H1 (cell line): ENCODE measurements at regions not wholly inside any gene's neighbourhood (a gene's known extent, or its start where the extent isn't known, plus 50 kb on each side); places are given as distances from the start of the nearest gene placed in this dataset.

ENCODE experiments used
- CHD2 ChIP-seq: IDR thresholded peaks from 2 replicates; pipeline ENCODE4 v1.6.1; 2012; ENCODE audit warnings: low read length, improper control_type of control experiment
- EZH2 ChIP-seq: fragments of 200-600 bp; sonication (generic); IDR thresholded peaks from 2 replicates; pipeline ENCODE4 v1.7.1; 2012; ENCODE audit warnings: low read depth, mild to moderate bottlenecking, moderate library complexity, low read length, inconsistent platforms; ENCODE audit not compliant: severe bottlenecking
- HDAC6 ChIP-seq: IDR thresholded peaks from one replicate; pipeline ENCODE4 v1.7.1; 2012; ENCODE audit warnings: low read depth, mild to moderate bottlenecking, inconsistent platforms, low read length, moderate library complexity
- POLR2AphosphoS5 ChIP-seq: IDR thresholded peaks from 2 replicates; pipeline ENCODE4 v1.6.1; 2011; ENCODE audit warnings: low read depth, low read length
- RAD21 ChIP-seq, 2 experiments: IDR thresholded peaks in 1 of 2; conservative IDR thresholded peaks in 1 of 2; 2 replicates each; pipeline ENCODE4 v1.6.1; 2011; ENCODE audit warnings: low read depth in 2 of 2, low read length in 2 of 2, improper control_type of control experiment in 1 of 2, inconsistent platforms in 1 of 2, mild to moderate bottlenecking in 1 of 2, moderate library complexity in 1 of 2
- TAF1 ChIP-seq: IDR thresholded peaks from 2 replicates; pipeline ENCODE4 v1.6.1; 2011; ENCODE audit warnings: mild to moderate bottlenecking, low read depth, low read length
- USF2 ChIP-seq: IDR thresholded peaks from 2 replicates; pipeline ENCODE4 v1.6.1; 2011; ENCODE audit warnings: low read length, improper control_type of control experiment
- ZNF274 ChIP-seq: IDR thresholded peaks from 2 replicates; pipeline ENCODE4 v1.7.0; 2012; ENCODE audit warnings: low read length, borderline replicate concordance; ENCODE audit errors: extremely low read depth
- TF ChIP-seq, protein P1 (sequence below), 3 experiments: IDR thresholded peaks; 1 replicate in 2 of 3; 2 replicates in 1 of 3; pipeline versions ENCODE4 v1.5.1 to v1.6.1; 2011; ENCODE audit warnings: low read length in 3 of 3, mild to moderate bottlenecking in 3 of 3, inconsistent platforms in 2 of 3, low read depth in 1 of 3, moderate library complexity in 1 of 3; ENCODE audit not compliant: insufficient read depth in 1 of 3; ENCODE audit errors: control extremely low read depth in 1 of 3
- TF ChIP-seq, protein P2 (sequence below): IDR thresholded peaks from 2 replicates; pipeline ENCODE4 v1.6.1; 2012; ENCODE audit warnings: low read length, inconsistent platforms

DNA sequence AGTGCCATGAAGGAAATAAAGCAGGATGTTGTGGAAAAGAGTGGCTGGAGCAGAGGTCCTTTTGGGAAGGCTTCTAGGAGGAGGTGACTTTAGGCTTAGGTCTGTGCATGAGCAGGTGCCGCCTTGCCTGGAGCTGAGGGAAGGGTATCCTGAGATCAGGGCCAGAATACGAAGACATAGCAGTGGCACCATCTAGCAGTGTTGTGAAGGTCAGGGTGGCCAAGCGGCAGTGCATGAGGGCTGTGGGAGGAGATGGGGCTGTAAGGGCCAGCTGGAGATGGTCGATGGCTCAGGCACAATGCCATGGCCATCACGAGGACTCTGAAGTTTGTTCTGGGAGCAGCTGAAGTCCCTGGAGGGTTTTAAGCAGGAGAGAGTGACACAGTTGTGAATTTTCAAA, 219.5 kb downstream of the PTPRU start:
- no peak for TF ChIP-seq RAD21 (IDR thresholded peaks at IDR 0.05 in 1 of 2, conservative IDR thresholded peaks at IDR 0.05 in 1 of 2; ENCODE audit: low read depth in 2 of 2, low read length in 2 of 2)
- no peak for TF ChIP-seq EZH2
- TF ChIP-seq, protein P1, sequence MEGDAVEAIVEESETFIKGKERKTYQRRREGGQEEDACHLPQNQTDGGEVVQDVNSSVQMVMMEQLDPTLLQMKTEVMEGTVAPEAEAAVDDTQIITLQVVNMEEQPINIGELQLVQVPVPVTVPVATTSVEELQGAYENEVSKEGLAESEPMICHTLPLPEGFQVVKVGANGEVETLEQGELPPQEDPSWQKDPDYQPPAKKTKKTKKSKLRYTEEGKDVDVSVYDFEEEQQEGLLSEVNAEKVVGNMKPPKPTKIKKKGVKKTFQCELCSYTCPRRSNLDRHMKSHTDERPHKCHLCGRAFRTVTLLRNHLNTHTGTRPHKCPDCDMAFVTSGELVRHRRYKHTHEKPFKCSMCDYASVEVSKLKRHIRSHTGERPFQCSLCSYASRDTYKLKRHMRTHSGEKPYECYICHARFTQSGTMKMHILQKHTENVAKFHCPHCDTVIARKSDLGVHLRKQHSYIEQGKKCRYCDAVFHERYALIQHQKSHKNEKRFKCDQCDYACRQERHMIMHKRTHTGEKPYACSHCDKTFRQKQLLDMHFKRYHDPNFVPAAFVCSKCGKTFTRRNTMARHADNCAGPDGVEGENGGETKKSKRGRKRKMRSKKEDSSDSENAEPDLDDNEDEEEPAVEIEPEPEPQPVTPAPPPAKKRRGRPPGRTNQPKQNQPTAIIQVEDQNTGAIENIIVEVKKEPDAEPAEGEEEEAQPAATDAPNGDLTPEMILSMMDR (IDR thresholded peaks at IDR 0.05; ENCODE audit: control extremely low read depth in 1 of 3, insufficient read depth in 1 of 3, low read depth in 1 of 3, low read length in 3 of 3): no peak
- no peak for TF ChIP-seq CHD2
- TF ChIP-seq, protein P2, sequence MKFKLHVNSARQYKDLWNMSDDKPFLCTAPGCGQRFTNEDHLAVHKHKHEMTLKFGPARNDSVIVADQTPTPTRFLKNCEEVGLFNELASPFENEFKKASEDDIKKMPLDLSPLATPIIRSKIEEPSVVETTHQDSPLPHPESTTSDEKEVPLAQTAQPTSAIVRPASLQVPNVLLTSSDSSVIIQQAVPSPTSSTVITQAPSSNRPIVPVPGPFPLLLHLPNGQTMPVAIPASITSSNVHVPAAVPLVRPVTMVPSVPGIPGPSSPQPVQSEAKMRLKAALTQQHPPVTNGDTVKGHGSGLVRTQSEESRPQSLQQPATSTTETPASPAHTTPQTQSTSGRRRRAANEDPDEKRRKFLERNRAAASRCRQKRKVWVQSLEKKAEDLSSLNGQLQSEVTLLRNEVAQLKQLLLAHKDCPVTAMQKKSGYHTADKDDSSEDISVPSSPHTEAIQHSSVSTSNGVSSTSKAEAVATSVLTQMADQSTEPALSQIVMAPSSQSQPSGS: no peak
- no peak for TF ChIP-seq TAF1
- TF ChIP-seq USF2: no peak
- no peak for TF ChIP-seq HDAC6
- no peak for TF ChIP-seq ZNF274
- TF ChIP-seq POLR2AphosphoS5: no peak
